CD4-positive, alpha-beta T cell treated with Interleukin-21 for 1 hour (primary cell): ENCODE measurements at regions not wholly inside any gene's neighbourhood (a gene's known extent, or its start where the extent isn't known, plus 50 kb on each side); places are given as distances from the start of the nearest gene placed in this dataset.
A peak's percentile ranks its signal among the peaks of the same experiment; 100 is the strongest.
"Not testable (repeated sequence)": the region's sequence is repeated elsewhere in the genome, so short reads cannot be mapped to it uniquely, and the experiment has no call there.

Source experiments
- DNase-seq: peaks from one replicate; pipeline ENCODE4 v3.0.0-alpha.2; 2020

- DNase-seq: peak; percentile 16
Observed at GRCh38 chr9:135343837-135344522, 135.6 kb upstream of the PPP1R26 start.

- no peak for DNase-seq
Observed at GRCh38 chr9:135344523-135344901, 135.1 kb upstream of the PPP1R26 start.

GRCh38 chr9:135344915-135345500 is 134.6 kb upstream of the PPP1R26 start:
- DNase-seq: no peak

- no peak for DNase-seq
Observed at GRCh38 chr9:135345775-135346433, 133.7 kb upstream of the PPP1R26 start.

- DNase-seq: no peak
Observed at GRCh38 chr9:135346438-135347050, 133.0 kb upstream of the PPP1R26 start.

GRCh38 chr9:135347461-135347860 is 132.1 kb upstream of the PPP1R26 start:
- no peak for DNase-seq

GRCh38 chr9:135348076-135348787 is 131.3 kb upstream of the PPP1R26 start:
- no peak for DNase-seq

- DNase-seq: no peak
Observed at GRCh38 chr9:135348788-135349150, 130.8 kb upstream of the PPP1R26 start.

GRCh38 chr9:135349212-135350002 is 130.2 kb upstream of the PPP1R26 start:
- no peak for DNase-seq

- DNase-seq: no peak
Observed at GRCh38 chr9:135350003-135350315, 129.6 kb upstream of the PPP1R26 start.

- DNase-seq: no peak
Observed at GRCh38 chr9:135353935-135354334, 125.6 kb upstream of the PPP1R26 start.

GRCh38 chr9:135355521-135356011 is 124.0 kb upstream of the PPP1R26 start:
- DNase-seq: no peak

GRCh38 chr9:135356021-135356420 is 123.6 kb upstream of the PPP1R26 start:
- DNase-seq: no peak

GRCh38 chr9:135356796-135357195 is 122.8 kb upstream of the PPP1R26 start:
- DNase-seq: no peak

GRCh38 chr9:135357863-135358551 is 121.6 kb upstream of the PPP1R26 start:
- DNase-seq: no peak

GRCh38 chr9:135358552-135358940 is 121.0 kb upstream of the PPP1R26 start:
- no peak for DNase-seq

GRCh38 chr9:135359764-135360163 is 119.8 kb upstream of the PPP1R26 start:
- no peak for DNase-seq

GRCh38 chr9:135360617-135361016 is 119.0 kb upstream of the PPP1R26 start:
- no peak for DNase-seq

- not testable (repeated sequence) for DNase-seq
Observed at GRCh38 chr9:135361668-135362067, 117.9 kb upstream of the PPP1R26 start.

- DNase-seq: no peak
Observed at GRCh38 chr9:135363596-135363995, 116.0 kb upstream of the PPP1R26 start.

- DNase-seq: no peak
Observed at GRCh38 chr9:135365013-135365768, 114.4 kb upstream of the PPP1R26 start.
